ENCODE measurements at regions not wholly inside any gene's neighbourhood (a gene's known extent, or its start where the extent isn't known, plus 50 kb on each side); places are given as distances from the start of the nearest gene placed in this dataset.

- DNase-seq (ENCODE audit: low spot score): no peak
These were observed 138.8 kb downstream of the AASDHPPT start for GRCh38 chr11:106216281-106216680.

- DNase-seq (ENCODE audit: low spot score): no peak
These were observed 140.0 kb downstream of the AASDHPPT start for GRCh38 chr11:106217456-106217855.

- no peak for DNase-seq (ENCODE audit: low spot score)
These were observed 140.6 kb downstream of the AASDHPPT start for GRCh38 chr11:106218106-106218505.

GRCh38 chr11:106222626-106223025, 145.2 kb downstream of the AASDHPPT start:
- no peak for DNase-seq (ENCODE audit: low spot score)

GRCh38 chr11:106224172-106224571, 146.7 kb downstream of the AASDHPPT start:
- no peak for DNase-seq (ENCODE audit: low spot score)

GRCh38 chr11:106228996-106229395, 151.5 kb downstream of the AASDHPPT start:
- no peak for DNase-seq (ENCODE audit: low spot score)

- peak; percentile 6 for DNase-seq (ENCODE audit: low spot score)
These were observed 154.1 kb downstream of the AASDHPPT start for GRCh38 chr11:106231591-106231990.

- no peak for DNase-seq (ENCODE audit: low spot score)
These were observed 155.7 kb downstream of the AASDHPPT start for GRCh38 chr11:106233191-106233590.

GRCh38 chr11:106234794-106235193, 157.3 kb downstream of the AASDHPPT start:
- DNase-seq (ENCODE audit: low spot score): no peak

GRCh38 chr11:106236295-106236694, 158.8 kb downstream of the AASDHPPT start:
- no peak for DNase-seq (ENCODE audit: low spot score)

GRCh38 chr11:106238704-106239360, 161.4 kb downstream of the AASDHPPT start:
- DNase-seq (ENCODE audit: low spot score): no peak

GRCh38 chr11:106241601-106242257, 164.3 kb downstream of the AASDHPPT start:
- DNase-seq (ENCODE audit: low spot score): no peak

GRCh38 chr11:106242718-106243415, 165.4 kb downstream of the AASDHPPT start:
- DNase-seq (ENCODE audit: low spot score): no peak

GRCh38 chr11:106246495-106246894, 169.0 kb downstream of the AASDHPPT start:
- no peak for DNase-seq (ENCODE audit: low spot score)

- DNase-seq (ENCODE audit: low spot score): no peak
These were observed 172.3 kb downstream of the AASDHPPT start for GRCh38 chr11:106249617-106250239.

- DNase-seq (ENCODE audit: low spot score): no peak
These were observed 185.4 kb downstream of the AASDHPPT start for GRCh38 chr11:106262852-106263251.

GRCh38 chr11:106263527-106263926, 186.1 kb downstream of the AASDHPPT start:
- no peak for DNase-seq (ENCODE audit: low spot score)

- DNase-seq (ENCODE audit: low spot score): no peak
These were observed 193.6 kb downstream of the AASDHPPT start for GRCh38 chr11:106271086-106271485.

GRCh38 chr11:106271686-106272085, 194.2 kb downstream of the AASDHPPT start:
- DNase-seq (ENCODE audit: low spot score): no peak

GRCh38 chr11:106275151-106275550, 197.7 kb downstream of the AASDHPPT start:
- no peak for DNase-seq (ENCODE audit: low spot score)

GRCh38 chr11:106276126-106276525, 198.7 kb downstream of the AASDHPPT start:
- DNase-seq (ENCODE audit: low spot score): no peak

GRCh38 chr11:106276859-106277436, 199.5 kb downstream of the AASDHPPT start:
- peak; percentile 26 for DNase-seq (ENCODE audit: low spot score)
